Panc1 (cell line): ENCODE measurements at regions not wholly inside any gene's neighbourhood (a gene's known extent, or its start where the extent isn't known, plus 50 kb on each side); places are given as distances from the start of the nearest gene placed in this dataset.

Source experiments
- ATAC-seq: fragments of 200-7000 bp; cut with Tn5 transposase; 2 replicates; pipeline ENCODE4 v1.9.1; 2020; ENCODE audit warnings: mild to moderate bottlenecking, moderate library complexity
- BruUV-seq: library from RNA; stranded (reverse); fragments of 400-500 nt; replicated peaks from 2 replicates; lab custom pipeline; 2021; lab: Mats Ljungman, UMichigan
- CTCF ChIA-PET: fragments of 300-600 bp; sonication (Branson Sonifier 250); formaldehyde crosslinking; loops from one replicate; lab custom pipeline; 2022; ENCODE audit warnings: antibody characterized with exemption; lab: Charles Lee
- POLR2A ChIA-PET: fragments of 300-600 bp; sonication (Branson Sonifier 250); formaldehyde crosslinking; loops from one replicate; lab custom pipeline; 2022; ENCODE audit warnings: antibody characterized with exemption; lab: Charles Lee
- DNase-seq: peaks from one replicate; pipeline ENCODE4 v3.0.0-alpha.2; 2010; ENCODE audit warnings: low read depth, low spot score
- H3K27ac ChIP-seq: 2 replicates; pipeline ENCODE4 v1.5.1; 2011; ENCODE audit warnings: mild to moderate bottlenecking, low read length, inconsistent platforms
- H3K27me3 ChIP-seq: fragments of 200-500 bp; sonication (Bioruptor generic); 2 replicates; pipeline ENCODE4 v1.6.0; 2014; ENCODE audit warnings: low read length, inconsistent platforms; ENCODE audit not compliant: control insufficient read depth, insufficient read depth
- H3K36me3 ChIP-seq: fragments of 200-500 bp; sonication (Bioruptor generic); 2 replicates; pipeline ENCODE4 v1.5.1; 2014; ENCODE audit warnings: inconsistent platforms, mild to moderate bottlenecking, low read length, moderate library complexity; ENCODE audit not compliant: control insufficient read depth, insufficient read depth
- H3K4me1 ChIP-seq: 2 replicates; pipeline ENCODE4 v1.5.1; 2011; ENCODE audit warnings: inconsistent platforms, mild to moderate bottlenecking, low read length, moderate library complexity; ENCODE audit not compliant: control insufficient read depth, insufficient read depth
- H3K4me3 ChIP-seq, 2 experiments: 2 replicates each; pipeline ENCODE4 v1.5.1; 2011 to 2012; ENCODE audit warnings: low read depth in 2 of 2, low read length in 2 of 2, mild to moderate bottlenecking in 2 of 2, inconsistent platforms in 1 of 2, moderate library complexity in 1 of 2
- H3K9me3 ChIP-seq: fragments of 200-500 bp; sonication (Bioruptor generic); 2 replicates; pipeline ENCODE4 v1.5.1; 2014; ENCODE audit warnings: low read depth, mild to moderate bottlenecking, inconsistent platforms, low read length, moderate library complexity; ENCODE audit not compliant: control insufficient read depth, insufficient read depth
- POLR2AphosphoS5 ChIP-seq: IDR thresholded peaks from 2 replicates; pipeline ENCODE4 v1.6.1; 2012; ENCODE audit warnings: mild to moderate bottlenecking, low read depth, low read length, moderate library complexity
- SIN3A ChIP-seq: IDR thresholded peaks from 2 replicates; pipeline ENCODE4 v1.6.1; 2012; ENCODE audit warnings: low read depth, mild to moderate bottlenecking, low read length, moderate library complexity, borderline replicate concordance; ENCODE audit not compliant: insufficient read depth
- TCF7L2 ChIP-seq: IDR thresholded peaks from 2 replicates; pipeline ENCODE4 v1.6.1; 2011; ENCODE audit warnings: mild to moderate bottlenecking, low read depth, low read length, inconsistent platforms
- in situ Hi-C: cut with HindIII; loops from 2 replicates; pipeline ENCODE4 v1.10.0; 2016; ENCODE audit warnings: low sequenced_read_pairs, low pct_unique_long_range_greater_than_20kb
- intact Hi-C: fragments of 100-400 bp; cut with micrococcal nuclease; formaldehyde crosslinking; loops from one replicate; pipeline ENCODE4 v1.10.0; 2022; ENCODE audit not compliant: unreplicated experiment
- TF ChIP-seq, protein P1 (sequence below): fragments of 450-650 bp; IDR thresholded peaks from 2 replicates; pipeline ENCODE4 v1.5.1; 2017; ENCODE audit warnings: mild to moderate bottlenecking
- TF ChIP-seq, protein P2 (sequence below), 2 experiments: IDR thresholded peaks; 2 replicates each; pipeline ENCODE4 v1.6.1; 2011 to 2012; ENCODE audit warnings: low read depth in 2 of 2, control low read depth in 1 of 2, low read length in 1 of 2, mild to moderate bottlenecking in 1 of 2, moderate library complexity in 1 of 2; ENCODE audit not compliant: insufficient read depth in 1 of 2

GRCh38 chr10:128774979-128775378, 648.8 kb upstream of the MKI67 start:
- Histone ChIP-seq H3K4me1 (no peaks in the 10 kb centered on the region), H3K27ac (no peak overlapping the region), H3K27me3 (peaks cover 3% of the 10 kb centered on the region; the same call in 1 of the 2 replicates), H3K9me3 (no peaks in the 10 kb centered on the region), H3K36me3 (no peaks in the 10 kb centered on the region), H3K4me3 (no peak overlapping the region)
- DNase-seq (no peak), ATAC-seq (no peak)
- POLR2A ChIA-PET = no interaction called here
- in situ Hi-C loops (no loop called here), intact Hi-C loops (no loop called here)
- CTCF ChIA-PET = no interaction called here
- no TSS peak for BruUV-seq
- TF ChIP-seq, protein P1, sequence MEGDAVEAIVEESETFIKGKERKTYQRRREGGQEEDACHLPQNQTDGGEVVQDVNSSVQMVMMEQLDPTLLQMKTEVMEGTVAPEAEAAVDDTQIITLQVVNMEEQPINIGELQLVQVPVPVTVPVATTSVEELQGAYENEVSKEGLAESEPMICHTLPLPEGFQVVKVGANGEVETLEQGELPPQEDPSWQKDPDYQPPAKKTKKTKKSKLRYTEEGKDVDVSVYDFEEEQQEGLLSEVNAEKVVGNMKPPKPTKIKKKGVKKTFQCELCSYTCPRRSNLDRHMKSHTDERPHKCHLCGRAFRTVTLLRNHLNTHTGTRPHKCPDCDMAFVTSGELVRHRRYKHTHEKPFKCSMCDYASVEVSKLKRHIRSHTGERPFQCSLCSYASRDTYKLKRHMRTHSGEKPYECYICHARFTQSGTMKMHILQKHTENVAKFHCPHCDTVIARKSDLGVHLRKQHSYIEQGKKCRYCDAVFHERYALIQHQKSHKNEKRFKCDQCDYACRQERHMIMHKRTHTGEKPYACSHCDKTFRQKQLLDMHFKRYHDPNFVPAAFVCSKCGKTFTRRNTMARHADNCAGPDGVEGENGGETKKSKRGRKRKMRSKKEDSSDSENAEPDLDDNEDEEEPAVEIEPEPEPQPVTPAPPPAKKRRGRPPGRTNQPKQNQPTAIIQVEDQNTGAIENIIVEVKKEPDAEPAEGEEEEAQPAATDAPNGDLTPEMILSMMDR = no peak
- TF ChIP-seq SIN3A (no peak), POLR2AphosphoS5 (no peak), TCF7L2 (no peak)
- TF ChIP-seq, protein P2, sequence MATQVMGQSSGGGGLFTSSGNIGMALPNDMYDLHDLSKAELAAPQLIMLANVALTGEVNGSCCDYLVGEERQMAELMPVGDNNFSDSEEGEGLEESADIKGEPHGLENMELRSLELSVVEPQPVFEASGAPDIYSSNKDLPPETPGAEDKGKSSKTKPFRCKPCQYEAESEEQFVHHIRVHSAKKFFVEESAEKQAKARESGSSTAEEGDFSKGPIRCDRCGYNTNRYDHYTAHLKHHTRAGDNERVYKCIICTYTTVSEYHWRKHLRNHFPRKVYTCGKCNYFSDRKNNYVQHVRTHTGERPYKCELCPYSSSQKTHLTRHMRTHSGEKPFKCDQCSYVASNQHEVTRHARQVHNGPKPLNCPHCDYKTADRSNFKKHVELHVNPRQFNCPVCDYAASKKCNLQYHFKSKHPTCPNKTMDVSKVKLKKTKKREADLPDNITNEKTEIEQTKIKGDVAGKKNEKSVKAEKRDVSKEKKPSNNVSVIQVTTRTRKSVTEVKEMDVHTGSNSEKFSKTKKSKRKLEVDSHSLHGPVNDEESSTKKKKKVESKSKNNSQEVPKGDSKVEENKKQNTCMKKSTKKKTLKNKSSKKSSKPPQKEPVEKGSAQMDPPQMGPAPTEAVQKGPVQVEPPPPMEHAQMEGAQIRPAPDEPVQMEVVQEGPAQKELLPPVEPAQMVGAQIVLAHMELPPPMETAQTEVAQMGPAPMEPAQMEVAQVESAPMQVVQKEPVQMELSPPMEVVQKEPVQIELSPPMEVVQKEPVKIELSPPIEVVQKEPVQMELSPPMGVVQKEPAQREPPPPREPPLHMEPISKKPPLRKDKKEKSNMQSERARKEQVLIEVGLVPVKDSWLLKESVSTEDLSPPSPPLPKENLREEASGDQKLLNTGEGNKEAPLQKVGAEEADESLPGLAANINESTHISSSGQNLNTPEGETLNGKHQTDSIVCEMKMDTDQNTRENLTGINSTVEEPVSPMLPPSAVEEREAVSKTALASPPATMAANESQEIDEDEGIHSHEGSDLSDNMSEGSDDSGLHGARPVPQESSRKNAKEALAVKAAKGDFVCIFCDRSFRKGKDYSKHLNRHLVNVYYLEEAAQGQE (IDR thresholded peaks at IDR 0.05; ENCODE audit: insufficient read depth in 1 of 2, low read depth in 2 of 2, low read length in 1 of 2) = no peak

- in situ Hi-C loops = no loop called here
- no peak for ATAC-seq
- no peaks in the 10 kb centered on the region for H3K36me3 ChIP-seq
- intact Hi-C loops = no loop called here
- peaks cover 4% of the 10 kb centered on the region; the same call in 1 of the 2 replicates for H3K27me3 ChIP-seq
- BruUV-seq = no TSS peak
- no peak overlapping the region for H3K27ac ChIP-seq
- H3K4me1 ChIP-seq = no peaks in the 10 kb centered on the region
- no peak for DNase-seq
- no peak overlapping the region for H3K4me3 ChIP-seq
- no peaks in the 10 kb centered on the region for H3K9me3 ChIP-seq
- ChIA-PET CTCF (no interaction called here), POLR2A (no interaction called here)
- no peak for TF ChIP-seq POLR2AphosphoS5
- TF ChIP-seq, protein P1 = no peak
- TF ChIP-seq SIN3A = no peak
- TF ChIP-seq, protein P2 (IDR thresholded peaks at IDR 0.05; ENCODE audit: insufficient read depth in 1 of 2, low read depth in 2 of 2, low read length in 1 of 2) = no peak
- no peak for TF ChIP-seq TCF7L2
Measured at GRCh38 chr10:128775743-128776142, 649.5 kb upstream of the MKI67 start.
